Lower leg skin (tissue), 3 donors: ENCODE measurements at regions not wholly inside any gene's neighbourhood (a gene's known extent, or its start where the extent isn't known, plus 50 kb on each side); places are given as distances from the start of the nearest gene placed in this dataset.

Experiments used
- CTCF ChIP-seq, 3 donors: fragments of 450-650 bp; IDR thresholded peaks; one replicate each; pipeline ENCODE4 v1.5.1; 2016; ENCODE audit warnings: antibody characterized with exemption in 3 of 3, mild to moderate bottlenecking in 3 of 3, moderate library complexity in 2 of 3
- POLR2A ChIP-seq, 2 donors: fragments of 450-650 bp; IDR thresholded peaks; one replicate each; pipeline ENCODE4 v1.6.1; 2016 to 2017; ENCODE audit warnings: antibody characterized with exemption in 2 of 2, mild to moderate bottlenecking in 1 of 2, moderate library complexity in 1 of 2

- TF ChIP-seq POLR2A (IDR thresholded peaks at IDR 0.05) = no peak
- no peak for TF ChIP-seq CTCF (IDR thresholded peaks at IDR 0.05)
Observed at GRCh38 chr16:74201576-74201975, 95.0 kb upstream of the PSMD7 start.
